Epidermal melanocyte (primary cell): ENCODE measurements at regions not wholly inside any gene's neighbourhood (a gene's known extent, or its start where the extent isn't known, plus 50 kb on each side); places are given as distances from the start of the nearest gene placed in this dataset.
A peak's percentile ranks its signal among the peaks of the same experiment; 100 is the strongest.
"Not testable (repeated sequence)": the region's sequence is repeated elsewhere in the genome, so short reads cannot be mapped to it uniquely, and the experiment has no call there.

Experiments
- DNase-seq: peaks from one replicate; pipeline ENCODE4 v3.0.0; 2011; ENCODE audit warnings: low spot score; ENCODE audit not compliant: insufficient read length

DNA sequence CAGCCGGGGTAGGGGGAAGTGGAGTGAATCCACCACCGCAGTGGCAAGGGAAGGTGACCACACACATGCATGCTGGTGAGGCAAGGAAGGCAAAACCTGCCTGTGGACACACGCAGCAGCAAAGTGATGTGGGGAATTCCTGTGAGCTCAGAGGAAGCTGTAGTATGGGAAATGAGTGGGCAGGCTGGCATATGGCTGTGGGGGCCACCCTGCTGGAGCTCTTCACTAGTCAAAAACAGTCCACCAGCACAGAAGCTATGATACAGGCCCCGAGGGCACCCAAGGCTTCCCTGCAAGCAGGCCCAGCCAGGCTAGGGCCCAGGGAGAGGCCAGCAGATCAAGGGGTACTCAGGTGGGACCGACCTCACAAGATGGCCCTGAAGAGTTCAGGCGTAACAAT, 239.1 kb downstream of the CHM start:
- DNase-seq = no peak

GRCh38 chrX:85772391-85772790, 275.0 kb downstream of the CHM start:
- not testable (repeated sequence) for DNase-seq

DNA sequence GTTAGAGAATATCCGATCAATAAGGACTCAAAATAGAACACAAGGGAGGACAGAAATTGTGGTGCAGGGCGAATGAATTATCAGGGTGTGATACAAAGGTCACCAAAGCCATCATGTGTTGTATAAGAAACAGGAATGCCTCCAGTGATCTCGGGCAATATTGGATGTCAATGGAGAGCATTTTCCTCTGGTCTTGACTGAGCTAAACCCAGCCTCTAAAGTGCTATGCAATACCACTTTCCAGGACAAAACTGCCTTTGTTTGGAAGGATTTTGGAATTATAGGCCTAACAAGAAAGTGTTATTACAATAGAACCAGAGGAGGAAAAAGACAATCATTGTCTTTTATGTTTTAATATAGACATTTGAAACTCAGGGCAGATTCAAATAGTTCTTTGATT, 281.7 kb downstream of the CHM start:
- DNase-seq = no peak

GRCh38 chrX:85723025-85723424, 324.3 kb downstream of the CHM start:
- DNase-seq = not testable (repeated sequence)

- not testable (repeated sequence) for DNase-seq
Measured at GRCh38 chrX:85703233-85703632, 323.8 kb upstream of the POF1B start.

DNA sequence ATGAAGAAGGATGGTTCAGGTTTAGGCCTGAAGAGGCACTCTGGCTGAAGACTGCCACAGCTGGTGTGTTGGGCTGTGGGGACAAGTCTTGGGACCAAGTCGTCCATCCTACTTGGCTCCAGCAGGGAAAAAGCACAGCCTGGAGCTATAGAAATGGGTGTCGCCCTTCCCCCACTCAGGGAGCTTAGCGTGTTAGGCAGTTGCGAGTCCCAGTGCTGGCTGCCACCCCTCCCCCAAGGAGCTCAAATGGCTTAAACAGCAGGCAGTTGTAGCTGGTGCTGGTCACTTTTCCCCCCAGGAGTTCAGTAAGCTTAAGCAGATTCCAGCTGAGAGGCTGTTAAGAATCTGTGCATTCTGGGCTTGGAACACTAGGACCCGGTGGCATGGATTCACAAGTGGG, 319.5 kb upstream of the POF1B start:
- DNase-seq = no peak

GRCh38 chrX:85685843-85686242, 306.4 kb upstream of the POF1B start:
- no peak for DNase-seq

GRCh38 chrX:85666471-85666870, 287.0 kb upstream of the POF1B start:
- no peak for DNase-seq

DNA sequence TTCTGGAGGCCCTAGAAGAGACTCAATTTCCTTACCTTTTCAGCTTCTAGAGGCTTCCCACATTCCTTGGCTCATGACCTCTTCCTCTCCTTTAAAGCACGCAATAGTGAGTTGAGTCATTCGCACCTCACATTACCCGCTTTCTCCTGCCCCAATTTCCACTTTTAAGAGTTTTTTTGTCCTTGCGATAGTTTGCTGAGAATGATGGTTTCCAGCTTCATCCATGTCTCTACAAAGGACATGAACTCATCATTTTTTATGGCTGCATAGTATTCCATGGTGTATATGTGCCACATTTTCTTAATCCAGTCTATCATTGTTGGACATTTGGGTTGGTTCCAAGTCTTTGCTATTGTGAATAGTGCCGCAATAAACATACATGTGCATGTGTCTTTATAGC, 284.5 kb upstream of the POF1B start:
- DNase-seq = not testable (repeated sequence)

- no peak for DNase-seq
Measured at GRCh38 chrX:85630901-85631300, 251.4 kb upstream of the POF1B start.

GRCh38 chrX:85627363-85627762, 247.9 kb upstream of the POF1B start:
- no peak for DNase-seq

GRCh38 chrX:85622635-85623034, 243.2 kb upstream of the POF1B start:
- DNase-seq = no peak

DNA sequence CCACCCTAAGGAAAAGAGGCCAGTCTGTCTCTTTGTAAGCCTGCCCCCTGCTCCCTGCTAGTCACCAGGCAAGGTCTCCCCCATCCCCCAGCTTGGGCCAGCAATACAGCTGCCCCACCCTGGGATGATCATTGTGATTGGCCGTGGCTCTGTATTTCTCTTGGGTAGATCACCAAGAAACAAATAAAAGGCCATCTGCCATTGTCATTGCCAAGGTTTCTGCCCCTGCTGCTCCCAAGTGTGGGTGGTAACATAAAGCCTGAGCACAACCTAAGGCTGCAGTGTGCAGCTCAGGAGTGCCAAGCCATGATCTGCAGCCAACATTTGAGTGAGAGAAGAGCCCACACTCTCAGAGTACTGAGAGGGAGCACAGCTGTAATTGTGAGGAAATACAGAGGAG, 241.0 kb upstream of the POF1B start:
- no peak for DNase-seq

DNA sequence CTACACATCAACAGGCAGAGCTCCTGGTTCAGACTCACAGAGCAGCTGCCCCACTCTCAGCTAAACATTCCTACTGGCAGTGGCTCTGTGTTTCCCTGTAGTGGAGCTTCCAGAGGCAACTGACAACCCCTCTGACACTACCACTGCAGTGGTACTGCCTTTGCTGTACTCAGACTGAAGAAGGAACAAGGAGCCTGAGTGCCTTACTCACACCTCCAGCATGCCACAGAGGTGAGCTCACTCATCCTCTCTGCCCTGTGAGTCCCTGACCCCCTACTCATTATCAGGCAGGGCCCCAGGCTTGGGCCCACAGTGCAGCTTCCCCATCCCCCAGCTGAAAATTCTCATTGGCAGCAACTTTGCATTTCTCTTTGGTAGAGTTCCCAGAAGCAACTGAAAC, 240.5 kb upstream of the POF1B start:
- no peak for DNase-seq

DNA sequence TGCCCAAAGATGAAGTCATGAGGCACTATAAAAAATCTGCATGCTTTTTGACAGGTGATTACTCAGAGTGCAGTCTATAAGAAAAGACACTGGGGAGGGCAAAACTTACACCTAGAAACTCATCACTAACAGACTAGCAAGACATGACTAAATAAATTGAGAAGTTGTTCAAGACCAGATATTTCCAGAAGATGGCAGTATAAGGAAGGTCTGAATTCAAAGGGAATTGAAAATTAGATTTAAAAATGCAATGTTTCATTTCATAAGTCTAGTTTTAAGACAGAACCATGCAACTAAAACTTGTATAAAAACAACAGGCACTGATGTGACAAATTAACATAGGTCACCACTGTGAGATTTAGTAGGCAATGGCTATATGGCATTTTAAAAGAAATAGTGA, 232.5 kb upstream of the POF1B start:
- DNase-seq = peak; percentile 20

- no peak for DNase-seq
Measured at GRCh38 chrX:85592980-85593379, 213.5 kb upstream of the POF1B start.

- no peak for DNase-seq
Measured at GRCh38 chrX:85591536-85591935, 212.1 kb upstream of the POF1B start.

- no peak for DNase-seq
Measured at GRCh38 chrX:85590638-85591037, 211.2 kb upstream of the POF1B start.

DNA sequence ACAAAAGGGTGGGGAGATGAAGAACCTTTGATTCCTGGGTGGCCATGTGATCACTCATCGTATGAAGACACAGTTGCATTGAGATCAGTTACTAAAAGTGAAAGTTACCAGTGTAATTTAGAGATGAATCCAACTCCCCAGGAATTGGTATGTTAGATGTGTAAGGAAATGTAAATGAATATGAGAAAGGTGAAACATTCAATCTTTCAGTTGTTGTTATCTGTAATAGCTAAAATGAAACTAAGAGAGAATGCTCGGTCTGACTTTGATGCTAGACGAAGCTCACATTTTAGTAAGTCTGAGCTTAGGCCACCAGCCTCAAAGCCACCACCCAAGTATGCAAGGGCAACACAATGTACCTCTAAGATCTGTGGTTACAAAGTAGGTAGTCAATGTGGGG, 194.3 kb upstream of the POF1B start:
- no peak for DNase-seq

DNA sequence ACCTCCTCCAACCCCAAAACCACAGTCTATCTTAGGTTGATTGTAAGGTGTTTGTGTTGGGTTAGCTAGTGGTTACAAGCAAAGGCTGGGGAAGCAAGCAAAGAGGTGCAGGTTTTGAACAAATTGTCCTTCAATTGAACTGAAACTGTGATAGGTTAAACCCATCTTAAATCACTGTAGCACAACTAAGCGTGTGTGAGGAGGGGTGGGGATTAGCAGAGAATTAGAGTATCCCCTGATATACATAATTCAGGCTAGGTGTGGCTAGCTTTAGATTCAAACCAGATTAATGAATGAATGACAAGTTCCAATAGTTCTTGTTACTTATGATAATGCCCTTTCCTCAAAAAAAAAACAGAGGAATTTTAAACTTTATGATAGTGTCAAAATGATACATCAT, 191.0 kb upstream of the POF1B start:
- no peak for DNase-seq

GRCh38 chrX:85569686-85570085, 190.2 kb upstream of the POF1B start:
- no peak for DNase-seq

DNA sequence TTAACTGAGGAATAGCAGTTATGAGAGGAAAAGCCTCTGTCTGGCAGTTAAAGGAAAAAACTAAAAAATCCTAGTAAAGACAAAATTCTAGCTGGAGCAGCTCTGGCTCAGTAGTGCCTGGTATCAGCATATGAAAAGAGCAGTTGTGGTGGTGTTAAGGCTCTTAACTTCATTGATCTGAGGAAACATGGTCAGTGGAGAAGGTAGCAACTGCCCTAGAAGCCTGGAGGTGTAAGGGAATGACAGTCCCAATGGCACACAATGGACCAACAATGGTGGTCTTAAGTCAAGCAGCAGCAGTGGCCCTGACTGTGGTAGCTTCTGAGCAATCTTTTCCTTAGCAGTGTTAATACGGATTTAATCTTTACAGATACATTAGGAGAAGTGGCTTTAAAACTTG, 189.6 kb upstream of the POF1B start:
- no peak for DNase-seq

DNA sequence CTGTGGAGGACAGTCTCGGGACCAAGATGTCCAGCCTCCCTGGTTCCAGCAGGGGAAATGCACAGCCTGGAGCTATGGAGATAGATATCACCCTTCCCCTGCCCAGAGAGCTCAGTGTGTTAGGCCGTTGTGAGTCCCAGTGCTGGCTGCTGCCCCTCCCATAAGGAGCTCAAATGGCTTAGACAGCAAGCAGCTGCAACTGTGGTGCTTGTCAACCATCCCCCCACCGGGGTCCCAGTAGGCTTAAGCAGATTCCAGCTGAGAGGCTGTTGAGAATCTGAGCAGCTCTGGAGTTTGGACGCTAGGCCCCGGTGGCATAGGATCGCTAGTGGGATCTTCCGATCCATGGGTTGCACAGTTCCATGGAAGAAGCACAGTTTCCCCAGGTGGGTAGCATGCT, 181.8 kb upstream of the POF1B start:
- DNase-seq = no peak

DNA sequence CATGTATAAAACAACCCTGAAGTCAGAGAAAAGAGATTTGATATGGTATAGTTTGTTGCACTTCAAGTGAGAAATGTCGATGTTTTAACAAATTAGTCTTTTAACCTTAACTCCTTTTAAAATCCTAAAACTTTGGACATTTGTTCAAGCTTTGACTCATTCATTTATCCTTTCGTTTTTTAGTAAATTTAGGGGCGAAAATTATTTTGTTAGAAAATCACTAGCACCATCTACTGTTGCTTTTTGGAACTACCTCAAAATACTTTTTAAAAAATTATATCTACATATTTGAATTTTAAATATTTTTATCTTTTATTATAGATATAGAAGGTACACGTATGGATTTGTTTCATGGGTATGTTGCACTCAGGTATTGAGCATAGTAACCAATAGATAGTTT, 165.1 kb upstream of the POF1B start:
- DNase-seq = no peak
